ENCODE measurements at regions not wholly inside any gene's neighbourhood (a gene's known extent, or its start where the extent isn't known, plus 50 kb on each side); places are given as distances from the start of the nearest gene placed in this dataset.
A peak's percentile ranks its signal among the peaks of the same experiment; 100 is the strongest.

GRCh38 chr5:8842971-8843551, 702.8 kb downstream of the SEMA5A start:
- TF ChIP-seq POLR2A (IDR thresholded peaks at IDR 0.05) (no peak), POLR2AphosphoS5 (IDR thresholded peaks at IDR 0.05) (no peak), CTCF (IDR thresholded peaks at IDR 0.05 in 8 of 11, conservative IDR thresholded peaks at IDR 0.05 in 3 of 11) (no peak)

GRCh38 chr5:8843771-8844170, 702.1 kb downstream of the SEMA5A start:
- intact Hi-C loops (cut with DNase I; ENCODE audit: low total_unique reads): no loop called here
- no peaks in the 10 kb centered on the region for H3K36me3 ChIP-seq
- H3K9me3 ChIP-seq: peaks cover 0 to 37% (median 12%) of the 10 kb centered on the region in 8 donors
- no peak for DNase-seq
- WGBS, 5 donors: 72 to 80% (median 79%) methylated on average over 7 of the region's 7 CpGs
- no peak overlapping the region for H3K27ac ChIP-seq
- H3K27me3 ChIP-seq (replicated peaks in 1 of 7): no peaks in the 10 kb centered on the region
- H3K4me3 ChIP-seq: no peak overlapping the region
- no peaks in the 10 kb centered on the region for H3K4me1 ChIP-seq
- TF ChIP-seq POLR2A (IDR thresholded peaks at IDR 0.05) (no peak), CTCF (IDR thresholded peaks at IDR 0.05 in 8 of 11, conservative IDR thresholded peaks at IDR 0.05 in 3 of 11) (no peak), POLR2AphosphoS5 (IDR thresholded peaks at IDR 0.05) (no peak)

More at GRCh38 chr5:8842971-8843551, 702.8 kb downstream of the SEMA5A start:
- Histone ChIP-seq H3K27ac (no peak overlapping the region), H3K27me3 (replicated peaks in 1 of 7) (no peaks in the 10 kb centered on the region), H3K4me1 (no peaks in the 10 kb centered on the region), H3K9me3 (peaks cover 0 to 37% (median 13%) of the 10 kb centered on the region in 8 donors), H3K4me3 (no peak overlapping the region), H3K36me3 (no peaks in the 10 kb centered on the region)
- intact Hi-C loops (cut with DNase I; ENCODE audit: low total_unique reads): no loop called here
- no peak for DNase-seq
- WGBS, 5 donors: 82 to 87% (median 84%) methylated on average over 5 of the region's 5 CpGs

- DNase-seq: no peak
- intact Hi-C loops (cut with DNase I; ENCODE audit: low total_unique reads): no loop called here
- H3K36me3 ChIP-seq: no peaks in the 10 kb centered on the region
- no peaks in the 10 kb centered on the region for H3K4me1 ChIP-seq
- H3K4me3 ChIP-seq: no peak overlapping the region
- no peaks in the 10 kb centered on the region for H3K27me3 ChIP-seq (replicated peaks in 1 of 7)
- 82 to 93% (median 86%) methylated on average over 5 of the region's 5 CpGs for WGBS, 5 donors
- H3K27ac ChIP-seq: no peak overlapping the region
- peaks cover 0 to 37% (median 11%) of the 10 kb centered on the region in 8 donors for H3K9me3 ChIP-seq
- TF ChIP-seq POLR2A (IDR thresholded peaks at IDR 0.05) (no peak), POLR2AphosphoS5 (IDR thresholded peaks at IDR 0.05) (no peak), CTCF (IDR thresholded peaks at IDR 0.05 in 8 of 11, conservative IDR thresholded peaks at IDR 0.05 in 3 of 11) (no peak)
These were observed 701.7 kb downstream of the SEMA5A start for GRCh38 chr5:8844206-8844605.

GRCh38 chr5:8844847-8845246, 701.0 kb downstream of the SEMA5A start:
- TF ChIP-seq CTCF (IDR thresholded peaks at IDR 0.05 in 8 of 11, conservative IDR thresholded peaks at IDR 0.05 in 3 of 11) (no peak), POLR2A (IDR thresholded peaks at IDR 0.05) (no peak), POLR2AphosphoS5 (IDR thresholded peaks at IDR 0.05) (peak in 1 of 3 donors; percentile 28)
- intact Hi-C loops (cut with DNase I; ENCODE audit: low total_unique reads): no loop called here
- no peaks in the 10 kb centered on the region for H3K4me1 ChIP-seq
- no peak overlapping the region for H3K27ac ChIP-seq
- no peak overlapping the region for H3K4me3 ChIP-seq
- no peaks in the 10 kb centered on the region for H3K36me3 ChIP-seq
- peaks cover 0 to 31% (median 10%) of the 10 kb centered on the region in 8 donors for H3K9me3 ChIP-seq
- 51 to 70% (median 65%) methylated on average over 6 of the region's 6 CpGs for WGBS, 5 donors
- no peaks in the 10 kb centered on the region for H3K27me3 ChIP-seq (replicated peaks in 1 of 7)
- DNase-seq: no peak
